ENCODE measurements at regions not wholly inside any gene's neighbourhood (a gene's known extent, or its start where the extent isn't known, plus 50 kb on each side); places are given as distances from the start of the nearest gene placed in this dataset.
"Not testable (repeated sequence)": the region's sequence is repeated elsewhere in the genome, so short reads cannot be mapped to it uniquely, and the experiment has no call there.

- intact Hi-C loops (cut with micrococcal nuclease) = not testable (repeated sequence)
Measured at GRCh38 chr4:22630161-22630975, 62.4 kb upstream of the GBA3 start.

- intact Hi-C loops (cut with micrococcal nuclease) = not testable (repeated sequence)
Measured at GRCh38 chr4:22631167-22631566, 61.6 kb upstream of the GBA3 start.

- intact Hi-C loops (cut with micrococcal nuclease) = no loop called here
Measured at GRCh38 chr4:22634541-22635181, 58.1 kb upstream of the GBA3 start.

- intact Hi-C loops (cut with micrococcal nuclease) = not testable (repeated sequence)
Measured at GRCh38 chr4:22635182-22635549, 57.6 kb upstream of the GBA3 start.

GRCh38 chr4:22635692-22636091, 57.0 kb upstream of the GBA3 start:
- intact Hi-C loops (cut with micrococcal nuclease) = no loop called here

GRCh38 chr4:22637306-22637705, 55.4 kb upstream of the GBA3 start:
- intact Hi-C loops (cut with micrococcal nuclease) = no loop called here

All from T-helper 1 cell treated with Interleukin-12 subunit alpha and Interleukin-12 subunit beta and Interleukin-4 antibody, amounts not matched to agents 30 ng/mL and 1 ng/mL, for 36 hours (primary cell).